Transverse colon (tissue), 4 donors: ENCODE measurements at regions not wholly inside any gene's neighbourhood (a gene's known extent, or its start where the extent isn't known, plus 50 kb on each side); places are given as distances from the start of the nearest gene placed in this dataset.

Source experiments
- DNase-seq: peaks from one replicate; pipeline ENCODE4 v3.0.0-alpha.2; 2019
- H3K27ac ChIP-seq, 4 donors: fragments of 200-600 bp; sonication (generic); 2 replicates each; pipeline ENCODE4 v1.5.1; 2016 to 2018; ENCODE audit warnings: inconsistent platforms in 4 of 4
- H3K27me3 ChIP-seq: fragments of 200-600 bp; sonication (generic); 2 replicates; pipeline ENCODE4 v1.5.1; 2017; ENCODE audit warnings: inconsistent platforms
- H3K36me3 ChIP-seq, 4 donors: fragments of 200-600 bp; sonication (generic); 2 replicates each; pipeline ENCODE4 v1.5.1; 2017 to 2019; ENCODE audit warnings: inconsistent platforms in 4 of 4
- H3K4me1 ChIP-seq, 4 donors: fragments of 200-600 bp; sonication (generic); 2 replicates each; pipeline ENCODE4 v1.5.1; 2017 to 2020; ENCODE audit warnings: inconsistent platforms in 4 of 4
- H3K4me3 ChIP-seq, 4 donors: fragments of 200-600 bp; sonication (generic); 1 replicate in 1 of 4; 2 replicates in 3 of 4; pipeline versions ENCODE4 v1.5.1 to v1.6.1; 2017 to 2019; ENCODE audit warnings: inconsistent platforms in 4 of 4
- H3K9me3 ChIP-seq, 2 donors: fragments of 200-600 bp; sonication (generic); 2 replicates each; pipeline ENCODE4 v1.5.1; 2017 to 2019; ENCODE audit warnings: inconsistent platforms in 2 of 2
- EP300 ChIP-seq: sonication (generic); formaldehyde crosslinking; IDR thresholded peaks from one replicate; pipeline ENCODE4 v1.6.1; 2017; ENCODE audit warnings: antibody characterized with exemption, low read depth
- POLR2A ChIP-seq: fragments of 450-650 bp; IDR thresholded peaks from one replicate; pipeline ENCODE4 v1.6.1; 2016; ENCODE audit warnings: antibody characterized with exemption, mild to moderate bottlenecking, moderate library complexity
- POLR2AphosphoS5 ChIP-seq, 3 donors: sonication (generic); formaldehyde crosslinking; IDR thresholded peaks; one replicate each; pipeline ENCODE4 v1.6.1; 2016; ENCODE audit warnings: antibody characterized with exemption in 3 of 3
- WGBS, 2 donors: methylation state at CpG; one replicate each; pipeline ENCODE4 v1.1.5; 2018; ENCODE audit warnings: low coverage in 1 of 2; 5-methylcytosine and 5-hydroxymethylcytosine counted together
- in situ Hi-C, 4 donors: fragments of 200-750 bp; cut with MboI; loops; one replicate each; pipeline versions ENCODE4 v1.15.0 to v1.15.1; 2017; ENCODE audit warnings: low sequenced_read_pairs in 3 of 4, low pct_ligation_motif_present in 1 of 4, low pct_unique_long_range_greater_than_20kb in 1 of 4
- intact Hi-C: fragments of 100-400 bp; cut with DNase I; formaldehyde crosslinking; loops from one replicate; pipeline ENCODE4 v1.15.1; 2023; ENCODE audit warnings: low total_unique reads
- TF ChIP-seq, protein P1 (sequence below), 5 experiments: fragments of 200-600 bp in 3 of 5; fragments of 450-650 bp in 2 of 5; sonication (generic) in 3 of 5; IDR thresholded peaks; 1 replicate in 2 of 5; 2 replicates in 3 of 5; pipeline ENCODE4 v1.5.1; 2016 to 2017; ENCODE audit warnings: antibody characterized with exemption in 5 of 5, inconsistent platforms in 3 of 5, mild to moderate bottlenecking in 2 of 5, moderate library complexity in 1 of 5

DNA sequence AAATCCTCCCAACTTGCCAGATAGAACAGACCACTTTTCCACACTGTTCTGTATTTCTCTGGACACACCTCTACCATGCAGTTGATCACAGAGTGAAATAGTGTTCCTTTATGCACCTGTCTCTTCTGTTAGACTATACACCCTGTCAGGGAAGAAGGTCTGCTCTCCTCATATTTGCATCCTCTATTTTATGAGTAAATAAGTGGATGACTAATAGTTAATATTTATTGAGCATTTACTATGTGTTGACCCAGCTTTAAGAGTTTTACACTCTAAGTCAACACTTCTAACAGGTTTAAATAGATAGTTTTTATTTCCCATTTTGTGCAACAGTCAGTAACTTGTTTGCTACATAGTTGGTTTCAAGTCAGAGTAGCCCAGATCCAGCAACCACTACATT lies 452.8 kb upstream of the MPDZ start:
- no peaks in the 10 kb centered on the region for H3K27me3 ChIP-seq
- H3K36me3 ChIP-seq, result no peaks in the 10 kb centered on the region
- H3K4me1 ChIP-seq, result no peaks in the 10 kb centered on the region
- in situ Hi-C loops, result no loop called here
- DNase-seq, result no peak
- no peak overlapping the region for H3K4me3 ChIP-seq
- H3K27ac ChIP-seq, result no peak overlapping the region
- intact Hi-C loops, result no loop called here
- no peaks in the 10 kb centered on the region for H3K9me3 ChIP-seq
- TF ChIP-seq POLR2A, result no peak
- TF ChIP-seq, protein P1, sequence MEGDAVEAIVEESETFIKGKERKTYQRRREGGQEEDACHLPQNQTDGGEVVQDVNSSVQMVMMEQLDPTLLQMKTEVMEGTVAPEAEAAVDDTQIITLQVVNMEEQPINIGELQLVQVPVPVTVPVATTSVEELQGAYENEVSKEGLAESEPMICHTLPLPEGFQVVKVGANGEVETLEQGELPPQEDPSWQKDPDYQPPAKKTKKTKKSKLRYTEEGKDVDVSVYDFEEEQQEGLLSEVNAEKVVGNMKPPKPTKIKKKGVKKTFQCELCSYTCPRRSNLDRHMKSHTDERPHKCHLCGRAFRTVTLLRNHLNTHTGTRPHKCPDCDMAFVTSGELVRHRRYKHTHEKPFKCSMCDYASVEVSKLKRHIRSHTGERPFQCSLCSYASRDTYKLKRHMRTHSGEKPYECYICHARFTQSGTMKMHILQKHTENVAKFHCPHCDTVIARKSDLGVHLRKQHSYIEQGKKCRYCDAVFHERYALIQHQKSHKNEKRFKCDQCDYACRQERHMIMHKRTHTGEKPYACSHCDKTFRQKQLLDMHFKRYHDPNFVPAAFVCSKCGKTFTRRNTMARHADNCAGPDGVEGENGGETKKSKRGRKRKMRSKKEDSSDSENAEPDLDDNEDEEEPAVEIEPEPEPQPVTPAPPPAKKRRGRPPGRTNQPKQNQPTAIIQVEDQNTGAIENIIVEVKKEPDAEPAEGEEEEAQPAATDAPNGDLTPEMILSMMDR (IDR thresholded peaks at IDR 0.05), result no peak
- TF ChIP-seq EP300, result no peak
- TF ChIP-seq POLR2AphosphoS5 (IDR thresholded peaks at IDR 0.05), result no peak

DNA sequence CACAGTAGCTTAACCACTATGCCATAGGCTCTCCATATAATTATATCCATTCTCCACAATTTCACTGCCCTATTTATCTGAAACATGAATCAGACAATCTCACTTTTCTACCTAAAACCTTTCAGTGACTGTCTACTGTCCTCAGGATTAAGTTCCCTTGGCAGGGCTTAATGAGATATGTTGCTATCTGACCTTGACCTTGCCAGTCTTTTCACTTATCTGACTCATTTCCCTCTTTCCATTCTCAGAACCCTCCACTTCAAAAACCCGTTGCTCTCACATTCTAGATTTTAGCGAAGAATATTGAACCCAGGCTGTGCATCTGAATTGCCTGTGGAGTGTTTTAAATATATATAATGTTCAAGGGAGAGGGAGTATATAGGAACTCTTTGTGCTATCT lies 452.1 kb upstream of the MPDZ start:
- TF ChIP-seq, protein P1 (IDR thresholded peaks at IDR 0.05), result no peak
- TF ChIP-seq POLR2A, result no peak
- TF ChIP-seq POLR2AphosphoS5 (IDR thresholded peaks at IDR 0.05), result no peak
- TF ChIP-seq EP300, result no peak
- Histone ChIP-seq H3K36me3 (no peaks in the 10 kb centered on the region), H3K9me3 (no peaks in the 10 kb centered on the region), H3K4me1 (no peaks in the 10 kb centered on the region), H3K27me3 (no peaks in the 10 kb centered on the region), H3K27ac (no peak overlapping the region), H3K4me3 (no peak overlapping the region)
- 0 to 85% methylated on average over 1 to 2 of the region's 2 CpGs for WGBS, 2 donors
- no peak for DNase-seq
- in situ Hi-C loops (no loop called here), intact Hi-C loops (no loop called here)

DNA sequence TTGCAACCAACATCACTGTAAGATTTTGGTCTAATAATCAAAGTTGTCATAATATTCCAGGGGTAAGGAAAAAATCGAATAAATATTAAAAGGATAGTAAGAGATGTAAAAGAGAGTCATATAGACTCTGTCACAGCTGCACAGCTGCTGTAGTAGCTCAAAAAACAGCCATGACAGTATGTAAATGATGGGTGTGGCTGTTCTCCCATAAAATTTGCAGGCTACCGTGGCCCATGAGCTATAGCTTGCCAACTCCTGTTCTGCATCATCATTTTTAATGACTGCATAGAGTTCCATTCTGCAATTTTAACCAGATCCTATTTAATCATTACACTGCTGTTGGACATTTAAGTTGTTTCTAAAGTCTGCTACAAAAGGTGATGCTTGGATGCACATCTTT lies 450.5 kb upstream of the MPDZ start:
- DNase-seq, result no peak
- H3K9me3 ChIP-seq, result no peaks in the 10 kb centered on the region
- H3K36me3 ChIP-seq, result no peaks in the 10 kb centered on the region
- no peaks in the 10 kb centered on the region for H3K4me1 ChIP-seq
- H3K27me3 ChIP-seq, result no peaks in the 10 kb centered on the region
- intact Hi-C loops, result no loop called here
- 53 to 63% methylated on average over 2 of the region's 2 CpGs for WGBS, 2 donors
- no peak overlapping the region for H3K27ac ChIP-seq
- no peak overlapping the region for H3K4me3 ChIP-seq
- in situ Hi-C loops, result no loop called here
- TF ChIP-seq POLR2AphosphoS5 (IDR thresholded peaks at IDR 0.05) (no peak), POLR2A (no peak), EP300 (no peak)
- TF ChIP-seq, protein P1 (IDR thresholded peaks at IDR 0.05), result no peak

DNA sequence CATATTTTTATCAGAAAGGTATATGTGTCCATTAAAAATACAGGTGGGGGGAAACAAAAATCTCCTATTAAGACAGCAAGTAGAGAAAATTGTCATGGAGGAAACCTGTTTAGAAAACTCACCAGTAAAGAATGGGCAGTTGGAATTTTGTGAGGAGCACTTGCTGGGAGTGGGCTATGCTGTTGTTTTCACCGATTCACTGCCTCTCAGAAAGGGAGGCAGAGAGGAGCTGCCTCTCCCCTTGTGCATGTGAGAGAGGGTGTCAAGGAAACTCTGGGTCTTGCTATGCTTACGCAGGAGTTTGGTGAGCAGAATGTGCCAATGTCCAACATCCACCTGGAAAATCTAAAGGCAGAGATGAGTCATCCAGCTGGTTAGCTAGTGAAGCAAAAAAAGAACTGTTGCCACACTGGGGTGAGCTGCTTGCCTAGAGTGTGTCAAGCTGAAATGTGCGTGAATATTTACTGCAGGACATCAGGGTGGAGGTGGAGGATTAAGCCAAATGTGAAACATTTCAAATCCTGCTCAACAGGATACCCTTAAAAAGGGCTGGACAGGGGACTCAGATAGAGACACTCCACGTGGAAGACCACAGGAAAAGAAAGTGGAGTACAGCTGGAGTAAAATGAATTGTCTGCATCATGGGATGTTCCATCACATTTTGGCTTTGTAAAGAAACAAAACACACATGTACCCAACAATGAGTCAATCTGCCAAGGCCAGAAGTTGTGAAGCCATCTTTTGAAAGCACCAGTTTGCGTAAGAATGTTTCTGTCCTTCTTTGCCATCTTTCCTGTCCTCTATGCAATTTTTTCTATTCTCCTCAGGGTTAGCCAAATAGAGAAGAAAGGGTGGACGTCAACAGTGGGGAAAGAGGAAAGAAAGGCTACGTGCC lies 449.7 kb upstream of the MPDZ start:
- in situ Hi-C loops (no loop called here), intact Hi-C loops (no loop called here)
- TF ChIP-seq EP300, result no peak
- no peak for TF ChIP-seq POLR2A
- TF ChIP-seq, protein P1 (IDR thresholded peaks at IDR 0.05), result no peak
- no peak for TF ChIP-seq POLR2AphosphoS5 (IDR thresholded peaks at IDR 0.05)
- Histone ChIP-seq H3K9me3 (no peaks in the 10 kb centered on the region), H3K4me3 (no peak overlapping the region), H3K4me1 (no peaks in the 10 kb centered on the region), H3K27ac (no peak overlapping the region), H3K36me3 (no peaks in the 10 kb centered on the region), H3K27me3 (no peaks in the 10 kb centered on the region)
- DNase-seq, result no peak
- WGBS, 2 donors, result 69 to 71% methylated on average over 5 to 7 of the region's 7 CpGs
